Panc1 (cell line): ENCODE measurements at regions not wholly inside any gene's neighbourhood (a gene's known extent, or its start where the extent isn't known, plus 50 kb on each side); places are given as distances from the start of the nearest gene placed in this dataset.

Experiments
- ATAC-seq: fragments of 200-7000 bp; cut with Tn5 transposase; 2 replicates; pipeline ENCODE4 v1.9.1; 2020; ENCODE audit warnings: mild to moderate bottlenecking, moderate library complexity
- BruUV-seq: library from RNA; stranded (reverse); fragments of 400-500 nt; replicated peaks from 2 replicates; lab custom pipeline; 2021; lab: Mats Ljungman, UMichigan
- CTCF ChIA-PET: fragments of 300-600 bp; sonication (Branson Sonifier 250); formaldehyde crosslinking; loops from one replicate; lab custom pipeline; 2022; ENCODE audit warnings: antibody characterized with exemption; lab: Charles Lee
- POLR2A ChIA-PET: fragments of 300-600 bp; sonication (Branson Sonifier 250); formaldehyde crosslinking; loops from one replicate; lab custom pipeline; 2022; ENCODE audit warnings: antibody characterized with exemption; lab: Charles Lee
- DNase-seq: peaks from one replicate; pipeline ENCODE4 v3.0.0-alpha.2; 2010; ENCODE audit warnings: low read depth, low spot score
- H3K27ac ChIP-seq: 2 replicates; pipeline ENCODE4 v1.5.1; 2011; ENCODE audit warnings: mild to moderate bottlenecking, low read length, inconsistent platforms
- H3K27me3 ChIP-seq: fragments of 200-500 bp; sonication (Bioruptor generic); 2 replicates; pipeline ENCODE4 v1.6.0; 2014; ENCODE audit warnings: low read length, inconsistent platforms; ENCODE audit not compliant: control insufficient read depth, insufficient read depth
- H3K36me3 ChIP-seq: fragments of 200-500 bp; sonication (Bioruptor generic); 2 replicates; pipeline ENCODE4 v1.5.1; 2014; ENCODE audit warnings: inconsistent platforms, mild to moderate bottlenecking, low read length, moderate library complexity; ENCODE audit not compliant: control insufficient read depth, insufficient read depth
- H3K4me1 ChIP-seq: 2 replicates; pipeline ENCODE4 v1.5.1; 2011; ENCODE audit warnings: inconsistent platforms, mild to moderate bottlenecking, low read length, moderate library complexity; ENCODE audit not compliant: control insufficient read depth, insufficient read depth
- H3K4me3 ChIP-seq, 2 experiments: 2 replicates each; pipeline ENCODE4 v1.5.1; 2011 to 2012; ENCODE audit warnings: low read depth in 2 of 2, low read length in 2 of 2, mild to moderate bottlenecking in 2 of 2, inconsistent platforms in 1 of 2, moderate library complexity in 1 of 2
- H3K9me3 ChIP-seq: fragments of 200-500 bp; sonication (Bioruptor generic); 2 replicates; pipeline ENCODE4 v1.5.1; 2014; ENCODE audit warnings: low read depth, mild to moderate bottlenecking, inconsistent platforms, low read length, moderate library complexity; ENCODE audit not compliant: control insufficient read depth, insufficient read depth
- CTCF ChIP-seq: fragments of 450-650 bp; IDR thresholded peaks from 2 replicates; pipeline ENCODE4 v1.5.1; 2017; ENCODE audit warnings: mild to moderate bottlenecking
- POLR2AphosphoS5 ChIP-seq: IDR thresholded peaks from 2 replicates; pipeline ENCODE4 v1.6.1; 2012; ENCODE audit warnings: mild to moderate bottlenecking, low read depth, low read length, moderate library complexity
- REST ChIP-seq, 2 experiments: IDR thresholded peaks; 2 replicates each; pipeline ENCODE4 v1.6.1; 2011 to 2012; ENCODE audit warnings: low read depth in 2 of 2, control low read depth in 1 of 2, low read length in 1 of 2, mild to moderate bottlenecking in 1 of 2, moderate library complexity in 1 of 2; ENCODE audit not compliant: insufficient read depth in 1 of 2
- SIN3A ChIP-seq: IDR thresholded peaks from 2 replicates; pipeline ENCODE4 v1.6.1; 2012; ENCODE audit warnings: low read depth, mild to moderate bottlenecking, low read length, moderate library complexity, borderline replicate concordance; ENCODE audit not compliant: insufficient read depth
- TCF7L2 ChIP-seq: IDR thresholded peaks from 2 replicates; pipeline ENCODE4 v1.6.1; 2011; ENCODE audit warnings: mild to moderate bottlenecking, low read depth, low read length, inconsistent platforms
- in situ Hi-C: cut with HindIII; loops from 2 replicates; pipeline ENCODE4 v1.10.0; 2016; ENCODE audit warnings: low sequenced_read_pairs, low pct_unique_long_range_greater_than_20kb
- intact Hi-C: fragments of 100-400 bp; cut with micrococcal nuclease; formaldehyde crosslinking; loops from one replicate; pipeline ENCODE4 v1.10.0; 2022; ENCODE audit not compliant: unreplicated experiment

- no peak for TF ChIP-seq CTCF
- TF ChIP-seq REST (IDR thresholded peaks at IDR 0.05; ENCODE audit: insufficient read depth in 1 of 2, low read depth in 2 of 2, low read length in 1 of 2), result no peak
- TF ChIP-seq POLR2AphosphoS5, result no peak
- TF ChIP-seq SIN3A, result no peak
- no peak for TF ChIP-seq TCF7L2
- intact Hi-C loops (no loop called here), in situ Hi-C loops (no loop called here)
- ATAC-seq (no peak), DNase-seq (no peak)
- Histone ChIP-seq H3K9me3 (no peaks in the 10 kb centered on the region), H3K27me3 (peaks cover 9% of the 10 kb centered on the region; the same call in 1 of the 2 replicates), H3K4me1 (peaks cover 15% of the 10 kb centered on the region), H3K27ac (no peak overlapping the region), H3K4me3 (no peak overlapping the region), H3K36me3 (no peaks in the 10 kb centered on the region)
- no TSS peak for BruUV-seq
- POLR2A ChIA-PET, result no interaction called here
- CTCF ChIA-PET, result no interaction called here
These were observed 83.9 kb upstream of the PKDCC start for GRCh38 chr2:41963661-41964525.

GRCh38 chr2:41965173-41965908, 82.5 kb upstream of the PKDCC start:
- TF ChIP-seq CTCF, result no peak
- TF ChIP-seq REST (IDR thresholded peaks at IDR 0.05; ENCODE audit: insufficient read depth in 1 of 2, low read depth in 2 of 2, low read length in 1 of 2), result no peak
- TF ChIP-seq SIN3A, result no peak
- TF ChIP-seq TCF7L2, result no peak
- TF ChIP-seq POLR2AphosphoS5, result no peak
- Histone ChIP-seq H3K9me3 (no peaks in the 10 kb centered on the region), H3K36me3 (no peaks in the 10 kb centered on the region), H3K4me1 (peaks cover 15% of the 10 kb centered on the region), H3K27me3 (peaks cover 2% of the 10 kb centered on the region; the same call in 1 of the 2 replicates), H3K4me3 (no peak overlapping the region), H3K27ac (0 out of 2 replicates have a peak overlapping the region, but pooled peaks have one; percentile 39)
- CTCF ChIA-PET, result no interaction called here
- no peak; the same call in 1 of the 2 replicates for ATAC-seq
- no TSS peak for BruUV-seq
- POLR2A ChIA-PET, result no interaction called here
- no peak for DNase-seq
- in situ Hi-C loops (no loop called here), intact Hi-C loops (no loop called here)
